Tibial nerve (tissue), 4 donors: ENCODE measurements at regions not wholly inside any gene's neighbourhood (a gene's known extent, or its start where the extent isn't known, plus 50 kb on each side); places are given as distances from the start of the nearest gene placed in this dataset.

ENCODE experiments used
- DNase-seq, 2 donors: peaks; one replicate each; pipeline ENCODE4 v3.0.0-alpha.2; 2019; ENCODE audit warnings: low spot score in 2 of 2
- H3K27ac ChIP-seq, 4 donors: fragments of 200-600 bp; sonication (generic) in 3 of 4; one replicate each; pipeline ENCODE4 v1.5.1; 2017 to 2019; ENCODE audit warnings: mild to moderate bottlenecking in 1 of 4
- H3K27me3 ChIP-seq, 2 donors: fragments of 200-600 bp; sonication (generic) in 1 of 2; one replicate each; pipeline versions ENCODE4 v1.5.1 to v1.6.0; 2017 to 2019
- H3K36me3 ChIP-seq, 3 donors: fragments of 200-600 bp; sonication (generic); one replicate each; pipeline ENCODE4 v1.5.1; 2018 to 2019
- H3K4me1 ChIP-seq, 4 donors: fragments of 200-600 bp; sonication (generic) in 3 of 4; one replicate each; pipeline ENCODE4 v1.5.1; 2017 to 2019
- H3K4me3 ChIP-seq, 4 donors: fragments of 200-600 bp; sonication (generic) in 3 of 4; one replicate each; pipeline ENCODE4 v1.5.1; 2017 to 2019; ENCODE audit warnings: mild to moderate bottlenecking in 1 of 4, moderate library complexity in 1 of 4
- H3K9me3 ChIP-seq, 4 donors: fragments of 200-600 bp; sonication (generic) in 3 of 4; one replicate each; pipeline ENCODE4 v1.5.1; 2017 to 2019
- CTCF ChIP-seq, 5 experiments: fragments of 200-600 bp in 3 of 5; fragments of 450-650 bp in 2 of 5; sonication (generic) in 3 of 5; IDR thresholded peaks; one replicate each; pipeline ENCODE4 v1.5.1; 2016 to 2019; ENCODE audit warnings: antibody characterized with exemption in 5 of 5, mild to moderate bottlenecking in 3 of 5, moderate library complexity in 2 of 5
- EP300 ChIP-seq, 2 donors: sonication (generic); formaldehyde crosslinking; IDR thresholded peaks; one replicate each; pipeline ENCODE4 v1.6.1; 2017; ENCODE audit warnings: antibody characterized with exemption in 2 of 2, mild to moderate bottlenecking in 1 of 2
- POLR2A ChIP-seq, 2 donors: fragments of 450-650 bp; IDR thresholded peaks; one replicate each; pipeline ENCODE4 v1.6.1; 2017; ENCODE audit warnings: antibody characterized with exemption in 2 of 2, mild to moderate bottlenecking in 2 of 2, moderate library complexity in 2 of 2
- WGBS, 2 donors: methylation state at CpG; one replicate each; pipeline ENCODE4 v1.1.5; 2018; 5-methylcytosine and 5-hydroxymethylcytosine counted together

- no peak overlapping the region for H3K4me3 ChIP-seq
- TF ChIP-seq POLR2A (IDR thresholded peaks at IDR 0.05) (no peak), CTCF (IDR thresholded peaks at IDR 0.05) (no peak), EP300 (IDR thresholded peaks at IDR 0.05) (no peak)
- WGBS, 2 donors = 88 to 100% methylated on average over 2 of the region's 2 CpGs
- no peaks in the 10 kb centered on the region for H3K36me3 ChIP-seq
- H3K27me3 ChIP-seq = no peaks in the 10 kb centered on the region
- no peak overlapping the region for H3K27ac ChIP-seq
- no peaks in the 10 kb centered on the region for H3K4me1 ChIP-seq
- peaks cover 0 to 8% (median 0%) of the 10 kb centered on the region in 4 donors for H3K9me3 ChIP-seq
- no peak for DNase-seq
Observed at GRCh38 chr12:89092297-89092696, 260.0 kb downstream of the DUSP6 start.

DNA sequence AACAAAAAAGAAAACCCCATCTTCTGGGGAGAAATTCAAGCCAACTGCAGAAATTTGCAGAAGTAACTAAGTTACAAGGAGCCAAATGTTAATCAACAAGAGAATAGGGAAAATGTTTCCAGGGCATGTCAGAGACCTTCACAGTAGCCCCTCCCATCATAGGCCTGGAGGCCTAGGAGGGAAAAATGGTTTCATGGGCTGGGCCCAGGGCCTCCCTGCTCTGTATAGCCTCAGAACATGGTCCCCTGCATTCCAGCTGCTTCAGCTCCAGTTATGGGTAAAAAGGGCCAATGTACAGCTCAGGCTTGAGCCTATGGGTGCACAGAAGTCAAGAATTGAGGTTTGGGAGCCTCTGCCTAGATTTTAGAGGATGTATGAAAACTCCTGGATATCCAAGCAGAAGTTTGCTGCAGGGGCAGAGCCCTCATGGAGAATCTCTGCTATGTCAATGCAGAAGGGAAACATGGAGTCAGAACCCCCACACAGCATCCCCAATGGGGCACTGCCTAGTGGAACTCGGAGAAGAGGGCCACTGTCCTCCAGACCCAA is 260.9 kb downstream of the DUSP6 start:
- DNase-seq = no peak

GRCh38 chr12:89089264-89089663 is 263.0 kb downstream of the DUSP6 start:
- Histone ChIP-seq H3K4me1 (no peaks in the 10 kb centered on the region), H3K36me3 (no peaks in the 10 kb centered on the region), H3K4me3 (no peak overlapping the region), H3K27ac (no peak overlapping the region), H3K9me3 (peaks cover 0 to 8% (median 0%) of the 10 kb centered on the region in 4 donors), H3K27me3 (no peaks in the 10 kb centered on the region)
- no peak for TF ChIP-seq CTCF (IDR thresholded peaks at IDR 0.05)
- no peak for TF ChIP-seq POLR2A (IDR thresholded peaks at IDR 0.05)
- TF ChIP-seq EP300 (IDR thresholded peaks at IDR 0.05) = no peak
- WGBS, 2 donors = 75 to 78% methylated on average over 2 of the region's 2 CpGs
- no peak for DNase-seq

More for the DNA sequence above, 260.9 kb downstream of the DUSP6 start:
- H3K9me3 ChIP-seq = peaks cover 0 to 8% (median 0%) of the 10 kb centered on the region in 4 donors
- H3K4me3 ChIP-seq = no peak overlapping the region
- no peaks in the 10 kb centered on the region for H3K36me3 ChIP-seq
- H3K4me1 ChIP-seq = no peaks in the 10 kb centered on the region
- H3K27me3 ChIP-seq = no peaks in the 10 kb centered on the region
- TF ChIP-seq POLR2A (IDR thresholded peaks at IDR 0.05) (no peak), EP300 (IDR thresholded peaks at IDR 0.05) (no peak), CTCF (IDR thresholded peaks at IDR 0.05) (no peak)
- 86 to 89% methylated on average over 1 of the region's 1 CpG for WGBS, 2 donors
- H3K27ac ChIP-seq = no peak overlapping the region

DNA sequence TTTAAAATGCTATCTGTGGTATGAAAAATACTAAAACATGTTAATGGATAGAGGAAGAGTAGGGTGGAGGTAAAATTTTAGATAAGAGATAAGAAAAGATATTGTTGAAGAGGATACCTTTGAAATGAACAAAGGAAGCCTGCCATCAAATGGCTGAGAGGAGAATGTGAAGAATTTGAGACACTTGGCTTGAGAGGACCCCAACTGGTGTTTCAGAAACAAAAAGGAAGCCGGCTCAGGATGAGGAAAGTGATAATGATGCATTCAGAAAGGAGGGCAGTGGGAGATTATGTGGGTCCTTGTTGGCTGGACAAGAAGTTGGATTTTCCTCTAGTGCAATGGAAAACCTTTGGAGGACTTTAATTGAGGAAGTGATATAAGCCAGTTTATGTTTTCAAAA is 264.4 kb downstream of the DUSP6 start:
- 45 to 49% methylated on average over 1 of the region's 1 CpG for WGBS, 2 donors
- H3K9me3 ChIP-seq = peaks cover 0 to 8% (median 0%) of the 10 kb centered on the region in 4 donors
- no peak overlapping the region for H3K27ac ChIP-seq
- no peaks in the 10 kb centered on the region for H3K36me3 ChIP-seq
- TF ChIP-seq EP300 (IDR thresholded peaks at IDR 0.05) (no peak), POLR2A (IDR thresholded peaks at IDR 0.05) (no peak), CTCF (IDR thresholded peaks at IDR 0.05) (no peak)
- no peaks in the 10 kb centered on the region for H3K4me1 ChIP-seq
- H3K4me3 ChIP-seq = no peak overlapping the region
- no peaks in the 10 kb centered on the region for H3K27me3 ChIP-seq
- no peak for DNase-seq

- Histone ChIP-seq H3K27me3 (no peaks in the 10 kb centered on the region), H3K27ac (no peak overlapping the region), H3K9me3 (peaks cover 0 to 8% (median 0%) of the 10 kb centered on the region in 4 donors), H3K36me3 (no peaks in the 10 kb centered on the region), H3K4me3 (no peak overlapping the region), H3K4me1 (peaks cover 0 to 2% (median 0%) of the 10 kb centered on the region in 4 donors)
- no peak for DNase-seq
- WGBS, 2 donors = 78 to 82% methylated on average over 6 of the region's 6 CpGs
- no peak for TF ChIP-seq CTCF (IDR thresholded peaks at IDR 0.05)
Observed at GRCh38 chr12:89087149-89087825, 265.0 kb downstream of the DUSP6 start.
